H1 (cell line): ENCODE measurements at regions not wholly inside any gene's neighbourhood (a gene's known extent, or its start where the extent isn't known, plus 50 kb on each side); places are given as distances from the start of the nearest gene placed in this dataset.

Experiments used
- CTCF ChIA-PET: fragments of 300-600 bp; sonication (Branson Sonifier 250); formaldehyde crosslinking; loops from one replicate; lab custom pipeline; 2021; ENCODE audit not compliant: partially characterized antibody; lab: Charles Lee
- POLR2A ChIA-PET: fragments of 300-600 bp; sonication (Branson Sonifier 250); formaldehyde crosslinking; loops from one replicate; lab custom pipeline; 2021; ENCODE audit warnings: inconsistent platforms; ENCODE audit not compliant: partially characterized antibody; lab: Charles Lee
- DNase-seq, 2 experiments: peaks; one replicate each; pipeline versions ENCODE4 v3.0.0 to v3.0.0-alpha.2; 2010 to 2022; ENCODE audit warnings: low spot score in 2 of 2, low read depth in 1 of 2, mixed read lengths in 1 of 2
- FAIRE-seq: peaks from 2 replicates; lab custom pipeline; 2011; peaks lifted over from hg19 to GRCh38; lab: Jason Lieb, UNC
- H2AFZ ChIP-seq: 2 replicates; pipeline ENCODE4 v1.8.1; 2012; ENCODE audit warnings: low read length, inconsistent platforms
- H2AK5ac ChIP-seq: 2 replicates; pipeline ENCODE4 v1.6.1; 2013; ENCODE audit warnings: low read depth, low read length
- H2BK120ac ChIP-seq: replicated peaks from 2 replicates; pipeline ENCODE3; 2013; ENCODE audit warnings: low read depth, low read length, inconsistent platforms
- H2BK12ac ChIP-seq: 2 replicates; pipeline ENCODE4 v1.6.1; 2013; ENCODE audit warnings: low read depth, low read length
- H2BK15ac ChIP-seq: 2 replicates; pipeline ENCODE4 v1.6.1; 2013; ENCODE audit warnings: low read length
- H2BK20ac ChIP-seq: 2 replicates; pipeline ENCODE4 v1.6.1; 2013; ENCODE audit warnings: low read length
- H2BK5ac ChIP-seq: 2 replicates; pipeline ENCODE4 v1.6.1; 2013; ENCODE audit warnings: low read depth, low read length
- H3K14ac ChIP-seq: 2 replicates; pipeline ENCODE4 v1.6.1; 2013; ENCODE audit warnings: inconsistent platforms; ENCODE audit not compliant: insufficient read length
- H3K18ac ChIP-seq: 2 replicates; pipeline ENCODE4 v1.6.1; 2013; ENCODE audit warnings: low read length; ENCODE audit errors: extremely low read depth
- H3K23ac ChIP-seq: 2 replicates; pipeline ENCODE4 v1.6.1; 2013; ENCODE audit warnings: inconsistent platforms; ENCODE audit not compliant: insufficient read length
- H3K23me2 ChIP-seq: 2 replicates; pipeline ENCODE4 v1.6.1; 2013; ENCODE audit warnings: low read depth, low read length
- H3K27ac ChIP-seq: 2 replicates; pipeline ENCODE4 v1.6.1; 2011; ENCODE audit warnings: low read depth, low read length, inconsistent platforms
- H3K27me3 ChIP-seq, 4 experiments: replicated peaks in 1 of 4; 1 replicate in 1 of 4; 2 replicates in 3 of 4; pipeline versions ENCODE4 v1.6.1 to v1.8.1; 2011 to 2013; ENCODE audit warnings: low read length in 3 of 4, mild to moderate bottlenecking in 3 of 4, inconsistent platforms in 2 of 4, mixed read lengths in 2 of 4, moderate library complexity in 1 of 4; ENCODE audit not compliant: control insufficient read depth in 3 of 4, insufficient read depth in 3 of 4; ENCODE audit errors: extremely low read depth in 1 of 4
- H3K36me3 ChIP-seq, 4 experiments: 2 replicates each; pipeline versions ENCODE4 v1.6.1 to v1.8.1; 2011 to 2013; ENCODE audit warnings: mild to moderate bottlenecking in 4 of 4, low read length in 3 of 4, moderate library complexity in 2 of 4, control low read depth in 1 of 4, inconsistent platforms in 1 of 4; ENCODE audit not compliant: insufficient read depth in 4 of 4, control insufficient read depth in 2 of 4
- H3K4ac ChIP-seq: replicated peaks from 2 replicates; pipeline ENCODE3; 2013; ENCODE audit warnings: low read length, low read depth, mixed read lengths, inconsistent platforms; ENCODE audit not compliant: insufficient read length
- H3K4me1 ChIP-seq, 4 experiments: replicated peaks in 1 of 4; 1 replicate in 1 of 4; 2 replicates in 3 of 4; pipeline versions ENCODE4 v1.6.1 to v1.8.1; 2011 to 2013; ENCODE audit warnings: low read length in 3 of 4, inconsistent platforms in 2 of 4, mixed read lengths in 1 of 4; ENCODE audit not compliant: insufficient read depth in 4 of 4, control insufficient read depth in 3 of 4
- H3K4me2 ChIP-seq, 2 experiments: 2 replicates each; pipeline versions ENCODE4 v1.6.1 to v1.8.1; 2011 to 2013; ENCODE audit warnings: low read depth in 2 of 2, low read length in 2 of 2, control low read depth in 1 of 2, inconsistent platforms in 1 of 2, mild to moderate bottlenecking in 1 of 2; ENCODE audit not compliant: insufficient read depth in 1 of 2
- H3K4me3 ChIP-seq, 4 experiments: fragments of 200-600, 300-600 bp in 1 of 4; sonication (generic), shearing (Covaris generic), sonication (Bioruptor Twin) in 1 of 4; 2 replicates each; pipeline versions ENCODE4 v1.5.1 to v1.8.1; 2011 to 2016; ENCODE audit warnings: low read length in 4 of 4, low read depth in 3 of 4, control low read depth in 2 of 4, inconsistent platforms in 2 of 4, mild to moderate bottlenecking in 2 of 4, mixed read lengths in 1 of 4, moderate library complexity in 1 of 4; ENCODE audit not compliant: insufficient read depth in 2 of 4; ENCODE audit errors: extremely low read depth in 1 of 4
- H3K56ac ChIP-seq: replicated peaks from 2 replicates; pipeline ENCODE3; 2013; ENCODE audit warnings: low read depth, mild to moderate bottlenecking, mixed read lengths, low read length, inconsistent platforms; ENCODE audit not compliant: insufficient read length
- H3K79me1 ChIP-seq: 2 replicates; pipeline ENCODE4 v1.6.1; 2013; ENCODE audit warnings: low read depth, low read length, control low read depth
- H3K79me2 ChIP-seq, 2 experiments: 2 replicates each; pipeline versions ENCODE4 v1.6.1 to v1.8.1; 2012 to 2013; ENCODE audit warnings: low read length in 2 of 2, mild to moderate bottlenecking in 2 of 2, inconsistent platforms in 1 of 2; ENCODE audit not compliant: insufficient read depth in 2 of 2, control insufficient read depth in 1 of 2
- H3K9ac ChIP-seq, 4 experiments: replicated peaks in 1 of 4; 1 replicate in 1 of 4; 2 replicates in 3 of 4; pipeline versions ENCODE4 v1.6.1 to v1.8.1; 2011 to 2013; ENCODE audit warnings: low read depth in 3 of 4, low read length in 3 of 4, control low read depth in 2 of 4, mild to moderate bottlenecking in 2 of 4, moderate library complexity in 2 of 4, inconsistent platforms in 1 of 4; ENCODE audit errors: extremely low read depth in 1 of 4
- H3K9me3 ChIP-seq, 2 experiments: 2 replicates each; pipeline versions ENCODE4 v1.6.1 to v1.8.1; 2012 to 2013; ENCODE audit warnings: mild to moderate bottlenecking in 2 of 2, moderate library complexity in 2 of 2, control low read depth in 1 of 2, inconsistent platforms in 1 of 2, low read depth in 1 of 2, low read length in 1 of 2, mixed read lengths in 1 of 2; ENCODE audit not compliant: insufficient read depth in 2 of 2
- H4K20me1 ChIP-seq, 2 experiments: replicated peaks in 1 of 2; 2 replicates each; pipeline versions ENCODE3 to v1.8.1; 2011 to 2013; ENCODE audit warnings: inconsistent platforms in 2 of 2, low read length in 2 of 2, mild to moderate bottlenecking in 1 of 2; ENCODE audit not compliant: insufficient read depth in 2 of 2, control insufficient read depth in 1 of 2
- H4K5ac ChIP-seq: 2 replicates; pipeline ENCODE4 v1.6.1; 2013; ENCODE audit warnings: low read length, low read depth, mixed read lengths, inconsistent platforms; ENCODE audit not compliant: insufficient read length
- H4K8ac ChIP-seq: 2 replicates; pipeline ENCODE4 v1.8.0; 2013; ENCODE audit warnings: mild to moderate bottlenecking, moderate library complexity, low read length, inconsistent platforms; ENCODE audit not compliant: insufficient read depth; ENCODE audit errors: extremely low read depth
- H4K91ac ChIP-seq: replicated peaks from 2 replicates; pipeline ENCODE3; 2013; ENCODE audit warnings: low read length, mixed read lengths, inconsistent platforms; ENCODE audit not compliant: insufficient read length
- BRCA1 ChIP-seq: IDR thresholded peaks from 2 replicates; pipeline ENCODE4 v1.6.1; 2012; ENCODE audit warnings: low read depth, low read length, improper control_type of control experiment
- CBX8 ChIP-seq: fragments of 300-800, 300-1000 bp; sonication (generic); IDR thresholded peaks from 2 replicates; pipeline ENCODE4 v1.7.1; 2016; ENCODE audit warnings: low read depth, low read length, borderline replicate concordance
- PHF8 ChIP-seq: fragments of 200-600 bp; sonication (generic); conservative IDR thresholded peaks from 2 replicates; pipeline ENCODE4 v1.7.1; 2012; ENCODE audit warnings: low read depth, mild to moderate bottlenecking, inconsistent platforms, low read length, moderate library complexity
- TAF1 ChIP-seq: IDR thresholded peaks from 2 replicates; pipeline ENCODE4 v1.6.1; 2011; ENCODE audit warnings: mild to moderate bottlenecking, low read depth, low read length
- TBP ChIP-seq: IDR thresholded peaks from 2 replicates; pipeline ENCODE4 v1.6.1; 2011; ENCODE audit warnings: low read depth, low read length, improper control_type of control experiment
- USF2 ChIP-seq: IDR thresholded peaks from 2 replicates; pipeline ENCODE4 v1.6.1; 2011; ENCODE audit warnings: low read length, improper control_type of control experiment
- WGBS, 2 experiments: shearing (Covaris generic) in 1 of 2; methylation state at CpG; one replicate each; pipeline versions ENCODE4 v1.1.6 to v1.1.7; 2013 to 2015; ENCODE audit warnings: low lambda C conversion rate in 2 of 2, mixed read lengths in 2 of 2, inconsistent platforms in 1 of 2, low coverage in 1 of 2, missing lambda C conversion rate in 1 of 2; ENCODE audit not compliant: insufficient replicate concordance in 2 of 2, insufficient coverage in 1 of 2, insufficient read length in 1 of 2; ENCODE audit errors: extremely low coverage in 1 of 2, missing lambda C conversion rate in 1 of 2; 5-methylcytosine and 5-hydroxymethylcytosine counted together

- no peak for DNase-seq
- no peak overlapping the region for H2BK20ac ChIP-seq
- no peak overlapping the region for H3K56ac ChIP-seq
- 89% methylated on average over 1 of the region's 1 CpG; no CpG with 5 or more reads in 1 of the 2 experiments for WGBS, 2 experiments
- H3K4me2 ChIP-seq, result no peak overlapping the region
- no peaks in the 10 kb centered on the region for H3K36me3 ChIP-seq
- no peak overlapping the region for H3K18ac ChIP-seq
- no peaks in the 10 kb centered on the region for H3K79me2 ChIP-seq
- no peak overlapping the region for H3K14ac ChIP-seq
- no peak overlapping the region for H4K91ac ChIP-seq
- H2AK5ac ChIP-seq, result no peak overlapping the region
- H3K9ac ChIP-seq, result no peak overlapping the region
- no peak overlapping the region for H4K8ac ChIP-seq
- H4K20me1 ChIP-seq, result no peaks in the 10 kb centered on the region
- H3K4me3 ChIP-seq, result no peak overlapping the region
- CTCF ChIA-PET, result interaction anchor here (1.2 kb wide), 1 partner anchor 234 kb away, joined by 3 read pairs; no protein-coding TSS in a partner anchor
- TF ChIP-seq USF2 (no peak), TBP (no peak), TAF1 (no peak), BRCA1 (no peak), PHF8 (no peak), CBX8 (no peak)
- no peak overlapping the region for H3K27ac ChIP-seq
- no peak overlapping the region for H2BK5ac ChIP-seq
- H2BK120ac ChIP-seq, result no peak overlapping the region
- FAIRE-seq, result no peak
- no peaks in the 10 kb centered on the region for H3K9me3 ChIP-seq
- H2AFZ ChIP-seq, result no peak overlapping the region
- H3K4ac ChIP-seq, result no peak overlapping the region
- POLR2A ChIA-PET, result no interaction called here
- no peaks in the 10 kb centered on the region for H3K79me1 ChIP-seq
- H2BK15ac ChIP-seq, result no peak overlapping the region
- H2BK12ac ChIP-seq, result no peak overlapping the region
- no peaks in the 10 kb centered on the region for H3K27me3 ChIP-seq
- H4K5ac ChIP-seq, result no peak overlapping the region
- H3K4me1 ChIP-seq, result peaks cover 0 to 3% (median 0%) of the 10 kb centered on the region in 4 experiments; a peak in 1 of 7 replicates
- H3K23ac ChIP-seq, result no peak overlapping the region
- H3K23me2 ChIP-seq, result no peaks in the 10 kb centered on the region
Observed at GRCh38 chr20:17036541-17036940, 190.3 kb upstream of the PCSK2 start.
